SH-SY5Y (cell line): ENCODE measurements at regions not wholly inside any gene's neighbourhood (a gene's known extent, or its start where the extent isn't known, plus 50 kb on each side); places are given as distances from the start of the nearest gene placed in this dataset.

Experiments
- GATA2 ChIP-seq: IDR thresholded peaks from 2 replicates; pipeline ENCODE4 v1.6.1; 2011; ENCODE audit warnings: mild to moderate bottlenecking, low read depth, low read length
- GATA3 ChIP-seq: IDR thresholded peaks from 2 replicates; pipeline ENCODE4 v1.6.1; 2011; ENCODE audit warnings: low read depth, mild to moderate bottlenecking, low read length, moderate library complexity

DNA sequence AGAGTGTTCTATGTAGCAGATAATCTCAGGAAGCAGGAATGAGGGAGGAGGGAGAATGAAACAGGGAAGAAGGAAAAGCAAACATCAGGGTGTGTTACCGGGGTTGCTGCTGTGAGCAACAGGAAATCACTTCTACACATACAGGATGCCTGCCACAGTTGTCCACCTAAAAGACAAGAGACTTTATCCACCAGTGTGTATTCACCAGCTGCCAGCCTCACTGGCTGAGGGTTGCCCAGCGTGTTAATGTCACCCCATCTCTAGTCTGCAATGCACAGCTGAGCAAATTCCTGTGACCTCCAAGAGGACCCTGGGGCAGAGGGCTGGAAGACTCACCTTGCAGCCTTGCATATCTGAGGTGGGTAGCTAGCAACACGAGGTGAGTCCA is 183.7 kb downstream of the GPAM start:
- TF ChIP-seq GATA3 (no peak), GATA2 (no peak)

GRCh38 chr10:112000466-112000865 is 183.1 kb downstream of the GPAM start:
- TF ChIP-seq GATA2 (no peak), GATA3 (no peak)

DNA sequence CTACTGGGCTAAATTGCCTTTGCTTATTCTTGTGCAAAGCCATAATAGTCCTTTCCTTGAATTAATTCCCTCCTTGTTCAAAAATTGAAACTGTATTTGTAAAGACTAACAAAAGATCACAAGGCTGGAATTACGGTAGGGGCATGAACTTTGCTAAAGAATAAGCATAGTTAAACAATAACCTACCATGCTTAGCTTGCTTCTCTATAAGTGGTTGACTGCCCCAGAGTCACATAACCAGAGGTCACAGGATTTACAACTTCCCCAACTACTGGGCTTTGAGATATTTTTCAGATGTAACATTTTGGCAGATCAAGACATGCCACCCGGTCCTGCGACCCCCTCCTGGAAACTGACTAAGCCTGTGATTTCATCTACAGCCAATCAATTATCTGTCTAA is 181.4 kb downstream of the GPAM start:
- TF ChIP-seq GATA3 (no peak), GATA2 (no peak)

GRCh38 chr10:112004075-112004474 is 179.5 kb downstream of the GPAM start:
- TF ChIP-seq GATA2 = no peak
- no peak for TF ChIP-seq GATA3

- TF ChIP-seq GATA3 (no peak), GATA2 (no peak)
These were observed 178.5 kb downstream of the GPAM start for GRCh38 chr10:112005044-112005443.

DNA sequence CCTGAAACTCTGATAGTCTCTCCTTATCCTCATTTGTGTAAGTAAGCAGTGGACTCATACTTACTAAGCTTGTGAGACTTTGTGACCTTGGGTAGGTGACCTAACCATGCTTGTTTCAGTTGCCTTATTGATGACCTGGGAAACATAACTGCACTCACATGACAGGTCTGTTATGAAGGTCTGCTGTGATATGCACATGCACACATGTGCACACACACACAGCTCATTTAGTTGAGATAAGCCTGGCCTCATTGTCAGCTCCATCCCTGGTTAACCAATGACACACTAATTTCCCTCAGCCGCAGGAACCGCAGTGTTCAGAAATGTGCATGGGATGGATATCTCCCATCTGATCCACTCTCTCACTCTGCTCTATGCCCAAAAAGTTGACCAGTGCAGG is 177.2 kb downstream of the GPAM start:
- TF ChIP-seq GATA2 = no peak
- TF ChIP-seq GATA3 = no peak

DNA sequence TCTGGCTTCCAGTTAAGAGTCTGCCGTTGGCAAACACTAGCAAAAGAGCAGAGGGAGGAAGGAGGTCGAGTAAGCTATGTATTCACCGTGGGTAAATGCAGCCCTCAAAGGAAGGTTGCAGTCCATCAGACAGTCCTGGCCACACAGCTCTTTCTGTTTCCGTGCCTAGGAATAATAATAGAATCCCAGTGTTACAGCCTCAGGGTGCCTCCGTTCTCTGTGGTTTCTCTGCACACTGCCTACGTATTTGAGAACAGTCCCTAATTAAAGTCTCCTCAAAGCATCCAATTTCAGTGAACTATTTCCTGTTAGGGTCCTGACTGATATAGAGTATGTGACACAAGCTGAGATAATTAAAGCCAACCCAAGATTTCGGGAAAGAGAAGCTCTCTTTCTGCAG is 176.7 kb downstream of the GPAM start:
- TF ChIP-seq GATA3 (no peak), GATA2 (no peak)

DNA sequence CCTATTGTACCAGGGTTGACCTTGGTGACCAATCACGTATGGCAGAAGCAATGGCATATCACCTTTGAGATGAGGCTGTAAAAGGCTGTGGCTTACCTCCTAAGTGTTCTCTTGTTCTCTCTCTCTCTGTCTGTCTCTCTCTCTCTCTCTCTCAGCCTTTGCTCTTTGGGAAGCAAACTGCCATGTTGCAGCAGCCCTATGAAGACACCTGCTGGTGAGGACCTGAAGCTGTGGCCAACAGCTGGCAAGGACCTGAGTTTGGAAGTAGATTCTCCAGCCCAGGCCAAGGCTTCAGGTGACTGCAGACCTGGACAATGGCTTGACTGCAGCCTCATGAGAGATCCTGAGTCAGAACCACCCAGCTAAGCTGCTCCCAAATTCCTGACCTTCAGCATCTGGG is 161.4 kb downstream of the GPAM start:
- TF ChIP-seq GATA2 = no peak
- TF ChIP-seq GATA3 = no peak

DNA sequence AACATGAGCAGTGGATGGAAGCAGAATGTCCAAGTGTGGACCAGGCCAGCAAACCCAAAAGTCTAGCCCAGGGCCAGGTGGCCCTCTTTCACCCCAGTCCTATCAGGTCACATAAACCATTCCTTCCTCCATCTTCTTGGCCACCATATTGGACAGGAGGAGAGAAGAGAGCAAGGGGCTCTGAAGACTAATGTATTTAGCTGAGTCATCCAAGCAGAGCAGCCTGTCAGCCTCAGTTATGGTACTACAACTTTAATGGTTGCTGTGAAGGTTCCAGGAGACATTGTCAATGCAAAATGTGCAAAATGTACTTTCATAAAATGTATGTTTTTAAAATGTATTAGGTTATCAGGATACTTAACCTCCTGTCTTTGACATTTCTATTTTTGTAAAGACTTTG is 159.5 kb downstream of the GPAM start:
- TF ChIP-seq GATA2 (no peak), GATA3 (no peak)

DNA sequence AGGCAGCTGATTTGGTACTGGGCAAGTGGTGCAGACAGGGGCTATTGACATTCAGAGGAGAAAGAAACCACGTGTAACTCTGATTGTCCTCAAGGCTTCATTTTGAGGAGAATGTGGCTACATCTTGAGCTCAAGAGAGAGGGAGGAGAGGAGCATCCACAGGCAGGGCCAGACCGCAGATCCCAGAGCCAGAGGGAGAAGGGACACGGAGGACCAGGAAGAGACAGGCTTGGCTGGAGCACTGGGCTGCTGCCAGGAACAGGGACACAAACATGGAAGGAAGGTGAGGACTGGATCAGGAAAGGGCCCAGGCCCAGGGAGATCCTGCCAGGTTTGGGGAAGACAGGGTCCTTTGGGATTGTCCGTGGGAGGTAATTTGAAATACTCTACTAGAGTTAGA is 158.3 kb downstream of the GPAM start:
- TF ChIP-seq GATA2 (no peak), GATA3 (no peak)

- TF ChIP-seq GATA3 = no peak
- TF ChIP-seq GATA2 = no peak
These were observed 157.1 kb downstream of the GPAM start for GRCh38 chr10:112026438-112026837.

DNA sequence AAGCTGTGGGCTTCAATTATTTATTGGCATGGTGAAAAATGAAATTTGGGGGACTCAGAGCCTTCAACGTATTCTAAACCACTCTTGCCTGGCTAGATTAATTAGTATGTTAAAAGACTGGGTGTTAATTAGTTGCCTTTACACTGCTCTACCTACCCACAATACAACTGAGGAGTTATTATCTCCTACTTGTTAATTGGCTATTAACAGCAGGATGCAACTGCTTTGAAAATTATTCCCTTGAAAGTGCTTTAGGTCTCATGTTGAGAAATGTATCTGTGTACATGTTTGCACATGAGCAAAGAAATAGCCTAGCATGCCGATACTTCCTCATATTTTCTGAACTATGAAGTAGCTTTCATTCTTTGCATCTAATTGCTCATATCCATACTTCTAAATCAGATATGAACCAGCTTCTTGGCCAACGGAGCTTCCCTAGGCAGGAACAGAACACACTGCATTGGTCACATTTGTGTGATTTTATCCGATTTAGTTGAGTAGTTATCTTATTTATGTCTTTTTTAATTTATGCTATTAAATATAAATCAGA is 155.8 kb downstream of the GPAM start:
- no peak for TF ChIP-seq GATA2

DNA sequence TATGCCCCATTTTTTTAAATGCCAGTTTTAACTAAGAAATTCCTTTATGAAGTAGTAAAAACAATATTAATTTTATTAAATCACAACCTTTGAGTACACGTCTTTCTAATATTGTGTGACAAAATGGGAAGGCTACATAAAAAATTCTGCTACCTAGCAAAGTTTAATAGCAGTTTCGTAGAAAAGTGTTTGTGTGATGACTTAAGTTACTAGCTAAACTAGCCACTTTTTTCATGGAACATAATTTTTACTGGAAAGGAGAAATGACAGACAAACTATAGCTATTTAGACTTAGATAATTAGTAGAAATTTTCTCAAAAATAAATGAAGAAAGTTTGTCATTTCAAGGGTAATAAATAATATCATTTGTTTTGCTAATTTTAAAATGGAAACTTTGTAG is 153.1 kb downstream of the GPAM start:
- TF ChIP-seq GATA3 (no peak), GATA2 (no peak)

- TF ChIP-seq GATA2 (no peak), GATA3 (no peak)
These were observed 143.7 kb downstream of the GPAM start for GRCh38 chr10:112039823-112040222.

DNA sequence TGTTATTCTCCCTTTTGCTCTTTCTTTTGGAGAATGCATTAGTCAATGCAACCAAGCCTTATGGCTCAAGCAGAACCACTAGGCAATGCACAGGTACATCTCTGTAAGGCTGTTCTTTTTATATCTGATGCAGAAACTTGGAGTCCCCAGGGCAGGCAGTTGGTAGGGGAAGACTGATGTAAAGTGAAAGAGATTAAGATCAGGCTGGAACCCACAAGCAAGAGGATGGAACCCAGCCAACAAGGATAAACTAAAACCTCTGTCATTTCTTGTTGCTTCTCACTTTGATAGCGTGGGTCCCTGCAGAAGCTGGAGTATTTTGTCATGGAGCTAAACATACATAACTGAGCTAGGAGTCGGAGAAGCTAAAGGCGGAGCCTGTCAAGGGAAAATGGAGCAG is 142.9 kb downstream of the GPAM start:
- no peak for TF ChIP-seq GATA3
- no peak for TF ChIP-seq GATA2

- TF ChIP-seq GATA2 = no peak
- TF ChIP-seq GATA3 = no peak
These were observed 137.6 kb downstream of the GPAM start for GRCh38 chr10:112045938-112046337.
